ENCODE measurements at regions not wholly inside any gene's neighbourhood (a gene's known extent, or its start where the extent isn't known, plus 50 kb on each side); places are given as distances from the start of the nearest gene placed in this dataset.

DNA sequence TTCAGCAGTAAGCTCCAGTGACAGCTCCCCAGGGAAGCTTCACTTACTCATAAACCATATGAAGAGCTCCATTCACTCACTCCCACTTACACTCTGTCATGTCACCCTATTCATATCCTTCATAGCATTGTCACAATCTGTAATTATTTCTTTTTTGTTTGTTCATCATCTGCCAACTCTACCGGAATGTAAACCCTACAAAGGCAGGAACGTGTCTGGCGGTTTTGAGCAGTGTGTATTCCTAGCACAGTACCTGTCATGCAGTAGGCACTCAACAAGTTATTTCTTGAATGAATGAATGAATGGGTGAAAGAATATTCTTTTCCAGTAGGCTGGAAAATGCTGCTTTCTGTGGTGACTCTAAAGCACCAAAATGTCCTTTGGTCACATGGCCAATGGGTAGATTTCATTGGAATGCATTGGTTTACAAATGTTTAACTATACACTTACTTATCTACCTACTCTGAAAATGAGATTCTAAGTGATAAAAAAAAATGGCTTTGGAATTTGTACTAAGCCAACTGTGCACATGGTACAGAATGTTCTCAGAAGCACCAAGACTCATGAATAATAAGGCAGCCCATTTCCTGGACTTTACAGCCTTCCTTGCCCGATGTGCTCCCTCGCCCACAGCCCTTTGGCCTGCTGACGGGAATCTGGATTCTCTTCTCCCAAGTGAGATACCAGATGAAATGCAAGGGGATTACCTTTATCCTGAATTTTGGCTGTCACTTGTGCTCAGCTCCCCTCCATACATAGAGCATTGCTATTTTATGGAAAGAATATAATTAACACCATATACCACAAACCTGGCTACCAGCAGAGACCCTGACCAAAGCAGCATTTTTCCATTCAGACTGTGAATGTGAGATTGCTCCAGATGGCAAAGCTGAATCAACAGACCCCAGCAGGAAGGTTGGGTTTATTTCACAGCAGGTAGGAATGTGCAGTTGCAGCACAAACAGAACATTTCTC, 273.3 kb downstream of the ALDH8A1 start:
- peak; percentile 95 for DNase-seq (ENCODE audit: low read depth)
- TF ChIP-seq, protein P1, sequence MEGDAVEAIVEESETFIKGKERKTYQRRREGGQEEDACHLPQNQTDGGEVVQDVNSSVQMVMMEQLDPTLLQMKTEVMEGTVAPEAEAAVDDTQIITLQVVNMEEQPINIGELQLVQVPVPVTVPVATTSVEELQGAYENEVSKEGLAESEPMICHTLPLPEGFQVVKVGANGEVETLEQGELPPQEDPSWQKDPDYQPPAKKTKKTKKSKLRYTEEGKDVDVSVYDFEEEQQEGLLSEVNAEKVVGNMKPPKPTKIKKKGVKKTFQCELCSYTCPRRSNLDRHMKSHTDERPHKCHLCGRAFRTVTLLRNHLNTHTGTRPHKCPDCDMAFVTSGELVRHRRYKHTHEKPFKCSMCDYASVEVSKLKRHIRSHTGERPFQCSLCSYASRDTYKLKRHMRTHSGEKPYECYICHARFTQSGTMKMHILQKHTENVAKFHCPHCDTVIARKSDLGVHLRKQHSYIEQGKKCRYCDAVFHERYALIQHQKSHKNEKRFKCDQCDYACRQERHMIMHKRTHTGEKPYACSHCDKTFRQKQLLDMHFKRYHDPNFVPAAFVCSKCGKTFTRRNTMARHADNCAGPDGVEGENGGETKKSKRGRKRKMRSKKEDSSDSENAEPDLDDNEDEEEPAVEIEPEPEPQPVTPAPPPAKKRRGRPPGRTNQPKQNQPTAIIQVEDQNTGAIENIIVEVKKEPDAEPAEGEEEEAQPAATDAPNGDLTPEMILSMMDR (conservative IDR thresholded peaks at IDR 0.05; ENCODE audit: control insufficient read depth, insufficient read depth, low read depth, low read length) = peak; percentile 30
- no peak overlapping the region for H3K4me3 ChIP-seq (ENCODE audit: control insufficient read depth, low read depth, low read length)

DNA sequence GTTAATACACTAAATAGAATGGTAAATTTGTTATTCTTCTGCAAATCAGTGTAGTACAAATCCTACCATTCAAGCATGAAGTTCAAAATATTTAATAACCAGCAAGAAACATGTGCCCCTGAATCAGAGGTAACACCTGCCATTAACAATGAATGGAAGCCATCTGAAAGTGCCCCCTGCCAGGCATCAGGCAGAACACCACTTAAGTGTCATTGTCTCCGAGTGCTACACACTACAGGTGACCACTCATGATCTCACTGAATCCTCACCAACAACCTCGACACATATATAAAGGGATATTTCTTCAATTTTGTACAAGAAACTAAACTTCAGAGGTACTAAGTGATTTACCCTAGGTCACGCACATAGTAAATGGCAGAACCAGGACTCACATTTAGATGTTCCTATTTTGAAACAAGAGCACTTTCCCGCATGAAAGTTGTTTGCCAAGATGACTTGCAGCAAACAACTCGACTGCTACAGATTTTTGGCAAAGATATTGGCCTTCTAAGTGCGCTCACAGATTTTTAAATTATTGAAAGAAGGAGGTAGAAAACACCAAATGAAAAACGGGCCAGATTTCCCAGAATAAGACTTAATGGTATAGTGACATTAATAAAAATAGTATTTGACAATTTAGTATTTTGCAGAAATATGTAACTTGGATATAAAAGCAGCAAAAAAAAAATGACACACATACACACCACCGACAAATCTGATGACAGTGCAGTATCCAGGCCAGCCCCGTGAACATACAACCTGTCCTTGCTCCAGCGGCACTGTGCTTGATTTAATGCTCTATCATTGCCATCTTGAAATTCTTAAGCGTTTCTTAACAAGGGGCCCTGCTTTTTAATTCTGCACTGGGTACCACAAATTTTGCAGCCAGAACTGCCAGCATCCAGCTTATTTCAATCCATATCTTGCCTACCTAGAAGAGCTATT, 274.5 kb downstream of the ALDH8A1 start:
- TF ChIP-seq, protein P1 (conservative IDR thresholded peaks at IDR 0.05; ENCODE audit: control insufficient read depth, insufficient read depth, low read depth, low read length) = no peak
- H3K4me3 ChIP-seq (ENCODE audit: control insufficient read depth, low read depth, low read length) = no peak overlapping the region
- peak; percentile 45 for DNase-seq (ENCODE audit: low read depth)

DNA sequence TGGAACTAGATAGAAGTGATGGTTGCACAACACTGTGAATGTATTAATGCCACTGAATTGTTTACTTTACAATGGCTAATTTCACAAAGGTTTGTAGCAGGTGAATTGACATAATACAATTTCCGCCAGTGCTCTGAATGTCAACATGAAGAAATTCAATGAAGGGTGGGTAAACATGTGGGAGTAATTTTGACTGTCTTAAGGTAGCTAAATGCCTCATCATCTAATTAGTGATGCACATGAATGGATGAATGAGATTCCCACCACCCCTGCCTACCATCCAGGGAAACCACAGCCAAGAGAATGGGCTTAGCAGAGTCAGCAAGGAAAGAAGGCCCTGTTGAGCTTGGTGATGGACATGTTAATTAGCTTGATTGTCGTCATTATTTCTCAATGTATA, 275.3 kb downstream of the ALDH8A1 start:
- TF ChIP-seq, protein P1 (conservative IDR thresholded peaks at IDR 0.05; ENCODE audit: control insufficient read depth, insufficient read depth, low read depth, low read length) = no peak
- no peak for DNase-seq (ENCODE audit: low read depth)
- H3K4me3 ChIP-seq (ENCODE audit: control insufficient read depth, low read depth, low read length) = no peak overlapping the region

DNA sequence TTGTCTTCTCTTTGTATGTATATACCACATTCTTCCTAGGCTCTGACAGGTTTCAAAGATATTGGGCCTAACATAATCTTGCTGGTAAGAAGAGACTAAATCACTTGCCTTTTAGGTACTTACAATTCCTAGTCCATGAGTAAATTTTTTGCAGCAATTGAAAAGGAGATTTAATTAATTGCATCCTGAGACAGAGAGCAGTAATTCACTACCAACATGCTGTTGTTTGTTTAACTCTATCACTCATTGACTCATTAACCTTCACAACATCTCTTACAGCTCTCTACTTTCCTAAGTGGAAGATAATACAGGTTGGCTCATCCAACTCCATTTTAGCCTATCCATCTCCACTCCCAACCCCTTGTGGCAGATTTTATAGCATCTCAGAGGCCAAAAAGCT, 280.4 kb downstream of the ALDH8A1 start:
- TF ChIP-seq, protein P1 (conservative IDR thresholded peaks at IDR 0.05; ENCODE audit: control insufficient read depth, insufficient read depth, low read depth, low read length) = no peak
- no peak for DNase-seq (ENCODE audit: low read depth)
- H3K4me3 ChIP-seq (ENCODE audit: control insufficient read depth, low read depth, low read length) = no peak overlapping the region

DNA sequence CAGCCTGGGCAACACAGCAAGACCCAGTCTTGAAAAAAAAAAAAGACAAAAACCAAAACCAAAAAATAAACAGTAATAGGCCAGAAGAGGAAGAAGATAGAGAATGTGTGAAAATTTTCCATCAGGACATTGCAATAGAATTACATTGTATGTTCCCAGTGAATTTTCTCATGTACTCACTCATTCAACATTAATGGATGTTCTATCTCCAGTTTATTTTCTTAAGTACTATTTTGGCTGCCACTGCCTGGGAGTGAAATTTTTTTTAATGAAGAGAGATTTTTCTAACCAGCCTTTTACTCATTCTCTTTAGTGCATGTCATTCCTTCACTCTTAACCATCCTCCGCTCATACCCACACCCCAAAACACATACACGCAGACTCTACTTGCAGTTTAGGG, 282.8 kb downstream of the ALDH8A1 start:
- TF ChIP-seq, protein P1 (conservative IDR thresholded peaks at IDR 0.05; ENCODE audit: control insufficient read depth, insufficient read depth, low read depth, low read length) = no peak
- DNase-seq (ENCODE audit: low read depth) = no peak
- no peak overlapping the region for H3K4me3 ChIP-seq (ENCODE audit: control insufficient read depth, low read depth, low read length)

DNA sequence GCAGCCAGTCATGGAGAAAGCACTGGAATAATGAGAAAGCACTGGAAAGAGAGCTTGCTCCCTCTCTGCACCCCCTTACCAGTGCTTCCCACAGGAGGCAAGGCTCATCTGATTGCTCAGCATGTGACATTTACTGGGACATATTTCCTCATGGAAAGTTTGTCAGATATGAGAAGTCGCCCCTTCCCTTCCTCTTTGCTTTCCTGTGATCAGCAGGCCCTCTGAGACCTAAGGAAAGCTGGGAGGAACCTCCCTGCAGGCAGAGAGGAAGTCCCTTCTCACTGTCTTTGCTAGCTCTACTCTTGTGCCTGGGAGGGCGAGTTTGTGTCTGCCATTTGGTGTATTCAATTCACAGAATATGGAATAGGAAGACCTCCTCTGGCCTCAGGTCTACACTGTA, 283.8 kb downstream of the ALDH8A1 start:
- DNase-seq (ENCODE audit: low read depth) = no peak
- H3K4me3 ChIP-seq (ENCODE audit: control insufficient read depth, low read depth, low read length) = no peak overlapping the region
- TF ChIP-seq, protein P1 (conservative IDR thresholded peaks at IDR 0.05; ENCODE audit: control insufficient read depth, insufficient read depth, low read depth, low read length) = no peak

All from fibroblast of mammary gland (primary cell).